ENCODE measurements at regions not wholly inside any gene's neighbourhood (a gene's known extent, or its start where the extent isn't known, plus 50 kb on each side); places are given as distances from the start of the nearest gene placed in this dataset.

- DNase-seq = no peak
These were observed 367.5 kb downstream of the DEPDC1B start for GRCh38 chr5:60332244-60333004.

GRCh38 chr5:60330236-60330635 is 369.7 kb downstream of the DEPDC1B start:
- no peak for DNase-seq

DNA sequence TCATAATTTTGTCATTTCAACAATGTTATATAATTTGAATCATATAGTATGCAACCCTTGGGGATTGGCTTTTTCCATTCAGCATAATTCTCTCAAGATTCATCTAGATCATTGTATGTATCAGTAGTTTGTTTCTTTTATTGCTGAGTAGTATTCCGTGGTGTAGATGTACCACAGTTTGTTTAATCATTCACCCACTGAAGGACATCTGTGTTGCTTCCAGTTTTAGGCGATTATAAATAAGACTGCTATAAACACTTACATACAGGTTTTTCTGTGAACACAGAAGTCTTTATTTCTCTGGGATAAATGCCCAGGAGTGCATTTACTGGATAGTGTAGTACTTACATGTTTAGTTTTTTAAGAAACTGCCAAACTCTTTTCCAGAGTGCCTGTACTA is 374.1 kb downstream of the DEPDC1B start:
- DNase-seq = no peak

DNA sequence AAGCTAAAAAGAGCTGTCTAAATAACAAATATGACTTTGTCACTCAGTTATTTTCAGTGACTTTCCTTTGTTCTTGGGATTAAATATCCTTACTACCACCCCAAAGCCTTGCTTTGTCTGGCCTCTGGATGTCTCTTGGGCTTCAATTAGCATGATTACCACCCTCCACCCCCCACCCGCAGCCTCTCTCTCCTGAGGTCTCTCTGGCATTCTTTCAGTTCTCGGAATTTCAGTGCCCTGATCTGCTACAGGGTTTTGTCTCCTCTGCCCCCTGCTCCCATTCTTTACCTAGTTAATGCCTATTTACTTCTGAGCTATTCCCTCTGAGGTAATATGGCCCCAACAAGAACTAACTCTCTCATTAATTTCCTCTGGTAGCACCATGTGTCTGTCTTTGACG is 376.4 kb downstream of the DEPDC1B start:
- no peak for DNase-seq

DNA sequence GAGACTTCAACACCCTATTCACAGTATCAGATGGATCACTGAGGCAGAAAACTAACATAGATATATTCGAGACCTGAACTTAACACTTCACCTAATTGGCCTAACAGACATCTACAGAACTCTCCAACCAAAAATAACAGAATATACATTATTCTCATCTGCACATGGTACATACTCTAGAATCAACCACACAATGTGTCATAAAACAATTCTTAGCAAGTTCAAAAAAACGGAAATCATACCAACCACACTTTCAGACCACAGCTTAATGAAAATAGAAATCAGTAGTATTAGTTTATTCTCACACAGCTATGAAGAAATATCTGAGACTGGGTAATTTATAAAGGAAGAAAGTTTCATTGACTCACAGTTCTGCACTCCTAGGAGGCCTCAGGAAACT is 387.9 kb downstream of the DEPDC1B start:
- DNase-seq = no peak

DNA sequence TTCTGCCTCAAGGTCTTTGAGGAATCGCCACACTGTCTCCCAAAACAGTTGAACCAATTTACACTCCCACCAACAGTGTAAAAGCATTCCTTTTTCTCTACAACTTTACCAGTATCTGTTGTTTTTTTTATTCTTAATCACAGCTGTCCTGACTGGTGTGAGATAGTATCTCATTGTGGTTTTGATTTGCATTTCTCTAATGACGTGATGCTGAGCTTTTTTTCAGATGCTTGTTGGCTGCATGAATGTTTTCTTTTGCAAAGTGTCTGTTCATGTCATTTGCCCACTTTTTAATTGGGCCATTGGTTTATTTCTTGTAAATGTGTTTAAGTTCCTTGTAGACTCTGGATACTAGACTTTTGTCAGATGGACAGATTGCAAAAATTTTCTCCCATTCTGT is 400.0 kb downstream of the DEPDC1B start:
- no peak for DNase-seq

- DNase-seq = no peak
These were observed 402.3 kb downstream of the DEPDC1B start for GRCh38 chr5:60297658-60298057.

GRCh38 chr5:60295423-60295822 is 401.9 kb upstream of the PDE4D start:
- peak; percentile 30 for DNase-seq

- no peak for DNase-seq
These were observed 400.0 kb upstream of the PDE4D start for GRCh38 chr5:60293518-60293917.

DNA sequence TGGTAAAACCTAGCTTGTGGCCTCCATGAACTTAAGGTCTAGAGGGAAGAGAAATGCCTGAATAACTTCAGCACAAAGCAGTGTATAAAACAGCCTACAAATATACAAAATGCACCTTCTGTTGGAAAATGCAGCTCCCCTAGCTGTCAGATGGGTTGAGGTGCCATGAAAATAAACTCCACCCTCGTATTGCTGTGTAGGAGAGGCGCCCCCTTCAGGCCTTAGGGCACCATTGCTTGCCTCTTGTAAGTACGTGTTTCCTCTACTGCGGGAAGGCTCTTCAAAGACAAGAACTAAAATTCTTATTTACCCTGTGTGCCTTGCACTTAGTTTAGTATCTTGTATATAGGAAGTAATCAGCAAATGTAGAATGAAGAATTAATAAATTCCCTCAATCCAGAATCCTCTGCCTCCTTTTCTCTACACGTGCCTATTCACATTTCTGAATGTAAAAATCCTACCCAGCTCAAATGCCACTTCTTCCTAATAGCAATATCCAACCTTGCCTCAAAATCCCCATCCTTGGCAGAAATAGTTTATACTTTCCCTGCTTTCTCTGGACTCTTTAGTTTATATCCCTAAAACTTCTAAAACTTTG is 393.7 kb upstream of the PDE4D start:
- DNase-seq = peak; percentile 87

- no peak for DNase-seq
These were observed 392.4 kb upstream of the PDE4D start for GRCh38 chr5:60285910-60286309.

DNA sequence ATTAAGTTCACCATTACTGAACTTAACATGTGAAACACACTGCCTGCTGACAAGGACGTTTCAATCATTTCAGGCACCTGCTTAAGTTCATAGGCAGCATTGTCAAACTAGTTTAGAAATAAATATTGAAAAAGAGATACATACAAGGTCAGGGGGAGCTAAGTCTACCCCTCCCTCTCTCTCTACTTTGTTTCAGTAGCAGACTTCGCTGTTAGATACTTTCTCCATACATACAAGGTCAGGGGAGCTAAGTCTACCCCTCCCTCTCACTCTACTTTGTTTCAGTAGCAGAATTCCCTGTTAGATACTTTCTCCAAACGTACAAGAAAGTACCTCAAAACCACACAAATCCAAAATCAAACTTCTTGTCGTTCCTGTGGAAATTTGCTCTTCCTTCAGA is 387.4 kb upstream of the PDE4D start:
- DNase-seq = no peak

- no peak for DNase-seq
These were observed 384.4 kb upstream of the PDE4D start for GRCh38 chr5:60277941-60278340.

DNA sequence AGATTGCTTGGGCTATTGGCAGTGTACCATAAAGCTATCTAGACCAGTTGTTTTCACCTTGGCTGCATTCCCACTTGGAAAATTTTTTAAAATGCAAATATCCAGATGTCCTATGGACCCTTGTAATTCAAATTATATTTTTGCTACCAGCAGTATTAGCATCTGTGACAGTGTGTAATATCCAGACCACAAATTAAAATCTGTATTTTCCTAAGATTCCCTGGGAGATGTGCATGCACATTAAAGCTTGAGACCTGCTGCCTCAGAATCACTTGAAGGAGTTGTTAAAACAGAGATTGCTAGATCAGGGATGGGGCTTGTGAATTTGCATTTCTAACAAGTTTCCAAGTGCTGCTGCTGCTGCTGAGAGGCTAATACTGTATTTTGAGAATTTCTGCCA is 381.2 kb upstream of the PDE4D start:
- DNase-seq = no peak

DNA sequence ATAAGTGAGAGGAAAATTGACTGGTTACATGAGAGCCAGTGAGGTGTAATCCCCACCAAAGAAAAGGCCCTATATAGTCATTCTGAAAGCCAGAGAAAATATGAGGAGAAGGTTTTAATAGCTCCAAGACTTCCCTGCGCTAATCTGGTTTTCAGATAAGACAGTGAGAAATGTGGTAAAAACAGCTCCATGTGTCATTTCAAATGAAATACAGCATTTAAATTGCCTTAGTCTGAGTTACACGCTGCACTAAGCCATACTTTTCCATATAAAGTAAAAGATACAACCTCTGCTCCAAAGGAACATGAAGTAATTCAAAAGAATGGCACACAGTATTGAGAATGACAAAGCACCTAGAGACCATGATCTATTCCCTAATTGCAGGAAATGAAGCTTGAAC is 378.0 kb upstream of the PDE4D start:
- DNase-seq = no peak

DNA sequence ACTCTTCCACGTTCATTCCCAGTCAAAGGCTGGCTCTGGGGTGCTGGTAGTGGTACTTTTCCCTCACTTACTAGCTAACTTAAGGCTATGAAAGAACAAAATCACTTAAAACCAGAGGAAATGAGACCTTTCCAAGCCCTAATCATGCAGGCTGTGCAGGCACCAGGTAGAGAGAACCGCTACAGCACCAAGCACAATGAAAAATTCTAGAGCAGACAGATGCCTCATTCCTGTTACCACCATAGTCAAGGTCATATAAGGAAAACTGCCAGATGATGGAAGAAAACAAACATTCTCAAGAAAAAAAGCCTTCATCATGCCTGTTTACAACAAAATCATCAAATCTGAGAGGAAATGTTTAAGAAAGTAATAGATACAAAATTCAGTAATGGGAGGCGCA is 374.4 kb upstream of the PDE4D start:
- no peak for DNase-seq

DNA sequence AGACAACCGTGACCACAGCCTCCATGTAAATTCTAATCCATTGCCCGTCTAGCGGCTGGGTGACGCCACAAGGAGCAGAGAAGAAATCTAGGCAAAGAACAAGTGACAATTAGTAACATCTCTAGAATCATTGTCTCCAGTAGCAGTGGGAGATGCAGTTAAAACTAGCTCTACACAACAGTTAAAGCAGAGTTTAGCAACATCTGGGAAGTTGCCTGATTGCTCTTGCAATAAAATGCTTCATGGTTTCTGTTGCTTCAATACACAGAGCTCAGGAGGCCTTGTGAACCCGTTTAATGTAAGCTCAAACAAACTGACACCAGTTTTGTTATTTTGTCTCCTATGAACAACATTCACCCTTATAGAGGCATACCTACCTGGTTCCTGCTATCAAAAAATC is 369.8 kb upstream of the PDE4D start:
- DNase-seq = no peak

- DNase-seq = no peak
These were observed 369.2 kb upstream of the PDE4D start for GRCh38 chr5:60262576-60263295.

DNA sequence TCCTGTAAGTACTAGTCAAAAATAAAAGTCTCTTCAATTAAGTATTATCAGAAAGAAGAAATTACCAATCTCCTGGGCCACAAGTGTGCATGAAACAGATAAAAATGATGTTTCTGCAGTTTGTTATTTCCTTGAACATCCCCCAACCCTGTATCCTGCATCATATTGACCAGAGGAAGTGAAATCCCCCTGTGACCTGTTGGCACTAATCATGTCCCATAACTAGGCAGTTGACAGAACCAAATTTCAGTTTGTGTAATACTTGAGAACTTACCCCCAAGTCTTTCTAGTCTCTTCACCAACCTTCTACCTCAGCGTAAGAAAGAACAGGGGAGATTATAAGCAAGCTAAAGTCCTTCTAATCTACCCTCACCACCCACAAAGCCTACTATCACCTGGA is 368.2 kb upstream of the PDE4D start:
- DNase-seq = no peak

- DNase-seq = no peak
These were observed 367.1 kb upstream of the PDE4D start for GRCh38 chr5:60260658-60261057.

DNA sequence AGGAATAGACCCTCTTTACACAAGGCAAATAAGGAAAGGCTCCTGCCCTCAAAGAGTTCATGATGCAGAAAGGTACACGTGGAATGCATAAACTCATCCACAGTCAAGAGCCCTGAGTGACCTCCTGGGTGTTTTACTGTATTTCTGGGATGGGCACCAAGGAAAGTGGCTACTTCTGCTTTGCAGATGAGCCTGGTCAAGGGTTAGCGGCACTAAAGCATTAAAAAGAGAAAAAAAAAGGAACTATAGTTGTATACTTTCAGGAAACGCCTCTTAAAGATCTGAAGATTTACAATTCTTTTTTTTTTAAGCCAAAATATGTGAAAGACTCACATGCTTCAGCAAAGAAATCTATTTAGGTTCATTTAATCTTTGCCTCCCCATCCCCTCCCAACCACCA is 366.2 kb upstream of the PDE4D start:
- DNase-seq = no peak

DNA sequence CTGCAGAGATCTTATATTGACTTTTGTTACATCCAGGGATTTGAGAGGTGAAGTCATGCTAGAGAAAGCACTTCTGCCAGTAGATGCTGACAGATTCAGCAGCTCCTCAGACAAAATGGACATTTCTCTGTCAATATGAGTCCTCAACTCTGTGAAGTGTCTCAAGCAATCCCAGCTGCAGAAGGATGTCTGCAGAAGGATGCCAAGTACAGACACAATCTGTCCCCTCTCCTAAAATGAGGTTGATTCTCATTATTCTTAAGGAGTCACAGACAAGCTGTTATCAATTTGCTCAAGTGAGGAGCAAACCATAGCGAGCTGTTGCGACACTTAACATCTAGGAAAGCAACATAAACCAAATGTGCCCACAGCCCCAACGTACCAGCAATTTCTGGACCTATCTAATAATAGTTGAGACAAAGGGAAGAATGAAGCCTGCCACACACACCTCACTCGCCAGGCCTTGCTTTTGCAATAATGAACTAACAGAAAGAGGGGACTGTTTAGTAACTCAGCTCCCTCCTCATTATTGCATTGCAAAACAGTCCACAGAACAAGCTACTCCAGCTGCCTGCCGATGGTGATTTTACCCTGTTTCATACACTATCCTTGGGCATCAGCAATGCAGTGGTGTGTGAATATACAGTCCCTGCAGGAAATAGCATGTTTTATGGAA is 364.2 kb upstream of the PDE4D start:
- no peak for DNase-seq

DNA sequence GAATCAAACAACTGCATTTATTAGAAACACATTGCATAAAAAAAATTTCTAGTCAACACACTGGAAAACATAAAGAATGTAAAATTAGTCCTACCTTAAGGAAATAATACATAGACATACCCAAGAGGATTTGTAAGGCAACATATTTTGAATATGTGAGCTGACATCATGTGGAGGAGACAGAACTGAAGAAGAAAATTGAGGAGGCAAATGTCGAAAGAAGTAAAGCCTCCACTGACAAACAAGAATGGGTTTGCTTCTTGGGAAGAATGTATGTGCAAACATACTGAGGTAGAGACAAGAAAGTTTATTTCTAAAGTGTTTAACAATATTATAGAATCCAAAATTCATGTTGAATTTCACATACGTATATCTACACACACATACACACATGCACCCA is 363.0 kb upstream of the PDE4D start:
- DNase-seq = no peak

- no peak for DNase-seq
These were observed 355.4 kb upstream of the PDE4D start for GRCh38 chr5:60248901-60249300.

All from NCI-H69 (cell line).